Neuronal stem cell (in vitro differentiated cells): ENCODE measurements at regions not wholly inside any gene's neighbourhood (a gene's known extent, or its start where the extent isn't known, plus 50 kb on each side); places are given as distances from the start of the nearest gene placed in this dataset.

Source experiments
- DNase-seq: peaks from one replicate; pipeline ENCODE4 v3.0.0-alpha.2; 2013; ENCODE audit warnings: low spot score
- H2AFZ ChIP-seq: one replicate; pipeline ENCODE4 v1.6.1; 2013; ENCODE audit warnings: mild to moderate bottlenecking, low read length, inconsistent platforms
- H2AK5ac ChIP-seq: 2 replicates; pipeline ENCODE4 v1.6.1; 2013; ENCODE audit warnings: low read depth, mild to moderate bottlenecking, inconsistent platforms, low read length, moderate library complexity, mixed read lengths
- H2BK120ac ChIP-seq: 2 replicates; pipeline ENCODE4 v1.6.1; 2013; ENCODE audit warnings: low read depth, mild to moderate bottlenecking, inconsistent platforms, low read length, moderate library complexity, mixed read lengths
- H2BK12ac ChIP-seq: one replicate; pipeline ENCODE4 v1.6.1; 2013; ENCODE audit warnings: low read length, inconsistent platforms
- H2BK15ac ChIP-seq: 2 replicates; pipeline ENCODE4 v1.6.1; 2013; ENCODE audit warnings: mild to moderate bottlenecking, low read length, inconsistent platforms, mixed read lengths
- H2BK5ac ChIP-seq: one replicate; pipeline ENCODE4 v1.6.1; 2013; ENCODE audit warnings: inconsistent platforms, mild to moderate bottlenecking, low read length, moderate library complexity
- H3K14ac ChIP-seq: one replicate; pipeline ENCODE4 v1.6.1; 2013; ENCODE audit warnings: low read length, inconsistent platforms
- H3K18ac ChIP-seq: 2 replicates; pipeline ENCODE4 v1.6.1; 2013; ENCODE audit warnings: low read length, inconsistent platforms
- H3K23ac ChIP-seq: 2 replicates; pipeline ENCODE4 v1.6.1; 2013; ENCODE audit warnings: low read depth, mild to moderate bottlenecking, mixed read lengths, low read length, inconsistent platforms; ENCODE audit not compliant: poor library complexity
- H3K27ac ChIP-seq: replicated peaks from 3 replicates; pipeline ENCODE4 v1.5.1; 2013; ENCODE audit warnings: low read length, inconsistent platforms
- H3K27me3 ChIP-seq, 3 experiments: 2 replicates each; pipeline ENCODE4 v1.6.1; 2013; ENCODE audit warnings: low read length in 3 of 3, mild to moderate bottlenecking in 2 of 3, inconsistent platforms in 1 of 3, low read depth in 1 of 3, mixed read lengths in 1 of 3, moderate library complexity in 1 of 3; ENCODE audit not compliant: control insufficient read depth in 3 of 3, insufficient read depth in 3 of 3
- H3K36me3 ChIP-seq, 2 donors: replicated peaks in 1 of 2; 2 replicates each; pipeline ENCODE4 v1.6.1; 2013; ENCODE audit warnings: low read length in 2 of 2; ENCODE audit not compliant: control insufficient read depth in 2 of 2, insufficient read depth in 2 of 2
- H3K4ac ChIP-seq: 2 replicates; pipeline ENCODE4 v1.6.1; 2013; ENCODE audit warnings: inconsistent platforms, mild to moderate bottlenecking, low read length, moderate library complexity
- H3K4me1 ChIP-seq, 2 donors: 1 replicate in 1 of 2; 2 replicates in 1 of 2; pipeline ENCODE4 v1.6.1; 2013; ENCODE audit warnings: low read length in 2 of 2, low read depth in 1 of 2; ENCODE audit not compliant: control insufficient read depth in 2 of 2, insufficient read depth in 1 of 2
- H3K4me2 ChIP-seq: one replicate; pipeline ENCODE4 v1.6.1; 2013; ENCODE audit warnings: mild to moderate bottlenecking, low read length, inconsistent platforms; ENCODE audit not compliant: insufficient read depth, poor library complexity, severe bottlenecking
- H3K4me3 ChIP-seq, 2 donors: 2 replicates each; pipeline ENCODE4 v1.5.1; 2013; ENCODE audit warnings: low read length in 2 of 2, mild to moderate bottlenecking in 2 of 2, inconsistent platforms in 1 of 2, moderate library complexity in 1 of 2
- H3K79me1 ChIP-seq: one replicate; pipeline ENCODE4 v1.6.1; 2013; ENCODE audit warnings: low read depth, mild to moderate bottlenecking, inconsistent platforms, low read length, moderate library complexity
- H3K9ac ChIP-seq: one replicate; pipeline ENCODE4 v1.6.1; 2013; ENCODE audit warnings: mild to moderate bottlenecking, low read depth, low read length, inconsistent platforms; ENCODE audit not compliant: poor library complexity
- H3K9me3 ChIP-seq, 2 donors: replicated peaks in 1 of 2; 2 replicates each; pipeline versions ENCODE3 to v1.6.1; 2013; ENCODE audit warnings: low read length in 2 of 2, mild to moderate bottlenecking in 2 of 2, inconsistent platforms in 1 of 2, low read depth in 1 of 2, mixed read lengths in 1 of 2, moderate library complexity in 1 of 2; ENCODE audit not compliant: control insufficient read depth in 2 of 2, insufficient read depth in 1 of 2
- H4K8ac ChIP-seq: one replicate; pipeline ENCODE4 v1.6.1; 2013; ENCODE audit warnings: low read depth, mild to moderate bottlenecking, inconsistent platforms, low read length, moderate library complexity
- H4K91ac ChIP-seq: one replicate; pipeline ENCODE4 v1.6.1; 2013; ENCODE audit warnings: low read length, low read depth, mild to moderate bottlenecking, inconsistent platforms; ENCODE audit not compliant: poor library complexity
- WGBS, 2 donors: extraction: QIAGEN DNeasy Blood & Tissue Kit; methylation state at CpG; one replicate each; pipeline ENCODE4 v1.1.7; 2013; ENCODE audit warnings: missing lambda C conversion rate in 2 of 2, mixed read lengths in 1 of 2; ENCODE audit not compliant: insufficient read length in 2 of 2, insufficient replicate concordance in 1 of 2; ENCODE audit errors: extremely low coverage in 2 of 2; 5-methylcytosine and 5-hydroxymethylcytosine counted together

- H4K91ac ChIP-seq = no peak overlapping the region
- H2AFZ ChIP-seq = no peak overlapping the region
- no peak for DNase-seq
- H3K27ac ChIP-seq = no peak overlapping the region
- no peak overlapping the region for H3K14ac ChIP-seq
- H3K9ac ChIP-seq = no peak overlapping the region
- no peak overlapping the region for H3K4me2 ChIP-seq
- H2BK12ac ChIP-seq = no peak overlapping the region
- WGBS, 2 donors = no CpG with 5 or more reads among the region's 4 CpGs
- no peaks in the 10 kb centered on the region for H3K4me1 ChIP-seq
- H3K4ac ChIP-seq = no peak overlapping the region
- no peaks in the 10 kb centered on the region for H3K79me1 ChIP-seq
- H3K27me3 ChIP-seq = no peaks in the 10 kb centered on the region
- no peak overlapping the region for H3K23ac ChIP-seq
- H4K8ac ChIP-seq = no peak overlapping the region
- no peaks in the 10 kb centered on the region for H3K9me3 ChIP-seq
- H2AK5ac ChIP-seq = no peak overlapping the region
- H3K4me3 ChIP-seq = no peak overlapping the region
- H2BK5ac ChIP-seq = no peak overlapping the region
- H3K36me3 ChIP-seq = no peaks in the 10 kb centered on the region
- H2BK15ac ChIP-seq = no peak overlapping the region
- no peak overlapping the region for H3K18ac ChIP-seq
- H2BK120ac ChIP-seq = no peak overlapping the region
These were observed 716.1 kb upstream of the POT1 start for GRCh38 chr7:125645770-125646169.

GRCh38 chr7:125644109-125644508 lies 714.5 kb upstream of the POT1 start:
- no peak overlapping the region for H3K4me3 ChIP-seq
- H3K9me3 ChIP-seq = no peaks in the 10 kb centered on the region
- WGBS, 2 donors = no CpG with 5 or more reads among the region's 1 CpG
- H3K27me3 ChIP-seq = no peaks in the 10 kb centered on the region
- H3K27ac ChIP-seq = no peak overlapping the region
- no peak overlapping the region for H2AFZ ChIP-seq
- no peak overlapping the region for H3K4ac ChIP-seq
- no peaks in the 10 kb centered on the region for H3K4me1 ChIP-seq
- no peak for DNase-seq
- H3K9ac ChIP-seq = no peak overlapping the region
- H4K8ac ChIP-seq = no peak overlapping the region
- no peak overlapping the region for H3K14ac ChIP-seq
- H4K91ac ChIP-seq = no peak overlapping the region
- no peak overlapping the region for H2AK5ac ChIP-seq
- no peak overlapping the region for H3K23ac ChIP-seq
- H2BK12ac ChIP-seq = no peak overlapping the region
- no peak overlapping the region for H2BK120ac ChIP-seq
- no peaks in the 10 kb centered on the region for H3K79me1 ChIP-seq
- H2BK15ac ChIP-seq = no peak overlapping the region
- no peak overlapping the region for H3K18ac ChIP-seq
- no peaks in the 10 kb centered on the region for H3K36me3 ChIP-seq
- H2BK5ac ChIP-seq = no peak overlapping the region
- no peak overlapping the region for H3K4me2 ChIP-seq

- Histone ChIP-seq H2AFZ (no peak overlapping the region), H3K27ac (no peak overlapping the region), H3K14ac (no peak overlapping the region), H3K4me3 (no peak overlapping the region), H3K4me1 (no peaks in the 10 kb centered on the region), H3K4me2 (no peak overlapping the region), H4K91ac (no peak overlapping the region), H3K4ac (no peak overlapping the region), H3K79me1 (no peaks in the 10 kb centered on the region), H3K9ac (no peak overlapping the region), H3K36me3 (no peaks in the 10 kb centered on the region), H4K8ac (no peak overlapping the region), H2BK5ac (no peak overlapping the region), H2BK12ac (no peak overlapping the region), H3K23ac (no peak overlapping the region), H2BK15ac (no peak overlapping the region), H3K18ac (no peak overlapping the region), H2BK120ac (no peak overlapping the region), H3K27me3 (no peaks in the 10 kb centered on the region), H2AK5ac (no peak overlapping the region), H3K9me3 (no peaks in the 10 kb centered on the region)
- no CpG with 5 or more reads among the region's 7 CpGs for WGBS, 2 donors
- no peak for DNase-seq
These were observed 713.7 kb upstream of the POT1 start for GRCh38 chr7:125643302-125643701.

GRCh38 chr7:125641884-125642283 lies 712.3 kb upstream of the POT1 start:
- no peak overlapping the region for H2BK15ac ChIP-seq
- no peaks in the 10 kb centered on the region for H3K79me1 ChIP-seq
- no peak overlapping the region for H3K4ac ChIP-seq
- H3K23ac ChIP-seq = no peak overlapping the region
- no CpG with 5 or more reads among the region's 3 CpGs for WGBS, 2 donors
- no peak overlapping the region for H3K14ac ChIP-seq
- no peak overlapping the region for H4K8ac ChIP-seq
- no peak overlapping the region for H3K18ac ChIP-seq
- no peak overlapping the region for H3K4me2 ChIP-seq
- no peaks in the 10 kb centered on the region for H3K36me3 ChIP-seq
- H4K91ac ChIP-seq = no peak overlapping the region
- H2AFZ ChIP-seq = no peak overlapping the region
- no peaks in the 10 kb centered on the region for H3K4me1 ChIP-seq
- H3K9me3 ChIP-seq = no peaks in the 10 kb centered on the region
- no peak overlapping the region for H3K9ac ChIP-seq
- no peaks in the 10 kb centered on the region for H3K27me3 ChIP-seq
- DNase-seq = no peak
- H2BK12ac ChIP-seq = no peak overlapping the region
- no peak overlapping the region for H2BK120ac ChIP-seq
- H2AK5ac ChIP-seq = no peak overlapping the region
- H3K27ac ChIP-seq = no peak overlapping the region
- H3K4me3 ChIP-seq = no peak overlapping the region
- no peak overlapping the region for H2BK5ac ChIP-seq
